Astrocyte of the cerebellum (primary cell): ENCODE measurements at regions not wholly inside any gene's neighbourhood (a gene's known extent, or its start where the extent isn't known, plus 50 kb on each side); places are given as distances from the start of the nearest gene placed in this dataset.

ENCODE experiments used
- DNase-seq: peaks from one replicate; pipeline ENCODE4 v3.0.0-alpha.2; 2011; ENCODE audit warnings: low read depth
- H3K4me3 ChIP-seq: 2 replicates; pipeline ENCODE4 v1.5.1; 2011; ENCODE audit warnings: mild to moderate bottlenecking, low read depth, low read length, moderate library complexity
- in situ Hi-C: cut with HindIII; loops from 2 replicates; pipeline ENCODE4 v1.10.0; 2017; ENCODE audit warnings: low sequenced_read_pairs
- TF ChIP-seq, protein P1 (sequence below): IDR thresholded peaks from 2 replicates; pipeline ENCODE4 v1.5.1; 2012; ENCODE audit warnings: low read length, low read depth, moderate library complexity, mild to moderate bottlenecking; ENCODE audit errors: missing control alignments

DNA sequence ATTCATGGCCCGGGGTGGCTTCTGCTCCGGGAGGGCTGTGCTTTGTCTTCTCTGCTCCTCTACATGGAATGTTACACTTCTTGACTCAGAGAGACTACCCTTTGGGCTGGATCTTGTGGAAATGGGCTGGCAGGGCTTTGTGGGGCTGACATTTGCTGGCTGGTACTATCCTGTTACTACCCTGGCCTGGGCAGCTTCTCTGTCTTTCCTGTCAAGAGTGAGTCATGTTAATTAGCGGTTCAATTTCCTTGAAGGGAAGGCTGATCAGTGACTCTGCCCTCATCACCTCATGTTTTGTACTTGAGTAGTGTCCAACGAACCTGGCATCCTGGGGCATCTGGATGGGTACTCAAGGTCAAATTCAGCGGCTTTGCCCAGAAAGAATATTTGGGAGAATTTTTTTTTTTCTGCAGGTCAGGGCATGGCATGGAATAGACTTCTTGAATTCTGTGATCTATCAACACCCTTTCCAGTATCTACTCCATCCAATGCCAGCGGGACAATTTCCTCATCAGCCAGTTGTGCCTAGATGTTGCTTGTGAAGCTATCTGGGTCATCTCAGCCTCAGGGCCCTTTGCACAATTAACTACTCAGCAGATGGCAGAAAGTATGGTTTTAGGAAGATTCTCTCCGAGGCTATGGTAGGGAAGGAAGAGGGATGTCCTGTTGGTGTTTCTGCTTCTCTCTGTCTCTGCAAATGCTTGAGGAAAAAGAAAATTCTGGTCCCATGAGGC, 140.5 kb upstream of the PLET1 start:
- DNase-seq: no peak
- H3K4me3 ChIP-seq: no peak overlapping the region
- in situ Hi-C loops: no loop called here
- TF ChIP-seq, protein P1, sequence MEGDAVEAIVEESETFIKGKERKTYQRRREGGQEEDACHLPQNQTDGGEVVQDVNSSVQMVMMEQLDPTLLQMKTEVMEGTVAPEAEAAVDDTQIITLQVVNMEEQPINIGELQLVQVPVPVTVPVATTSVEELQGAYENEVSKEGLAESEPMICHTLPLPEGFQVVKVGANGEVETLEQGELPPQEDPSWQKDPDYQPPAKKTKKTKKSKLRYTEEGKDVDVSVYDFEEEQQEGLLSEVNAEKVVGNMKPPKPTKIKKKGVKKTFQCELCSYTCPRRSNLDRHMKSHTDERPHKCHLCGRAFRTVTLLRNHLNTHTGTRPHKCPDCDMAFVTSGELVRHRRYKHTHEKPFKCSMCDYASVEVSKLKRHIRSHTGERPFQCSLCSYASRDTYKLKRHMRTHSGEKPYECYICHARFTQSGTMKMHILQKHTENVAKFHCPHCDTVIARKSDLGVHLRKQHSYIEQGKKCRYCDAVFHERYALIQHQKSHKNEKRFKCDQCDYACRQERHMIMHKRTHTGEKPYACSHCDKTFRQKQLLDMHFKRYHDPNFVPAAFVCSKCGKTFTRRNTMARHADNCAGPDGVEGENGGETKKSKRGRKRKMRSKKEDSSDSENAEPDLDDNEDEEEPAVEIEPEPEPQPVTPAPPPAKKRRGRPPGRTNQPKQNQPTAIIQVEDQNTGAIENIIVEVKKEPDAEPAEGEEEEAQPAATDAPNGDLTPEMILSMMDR: no peak

DNA sequence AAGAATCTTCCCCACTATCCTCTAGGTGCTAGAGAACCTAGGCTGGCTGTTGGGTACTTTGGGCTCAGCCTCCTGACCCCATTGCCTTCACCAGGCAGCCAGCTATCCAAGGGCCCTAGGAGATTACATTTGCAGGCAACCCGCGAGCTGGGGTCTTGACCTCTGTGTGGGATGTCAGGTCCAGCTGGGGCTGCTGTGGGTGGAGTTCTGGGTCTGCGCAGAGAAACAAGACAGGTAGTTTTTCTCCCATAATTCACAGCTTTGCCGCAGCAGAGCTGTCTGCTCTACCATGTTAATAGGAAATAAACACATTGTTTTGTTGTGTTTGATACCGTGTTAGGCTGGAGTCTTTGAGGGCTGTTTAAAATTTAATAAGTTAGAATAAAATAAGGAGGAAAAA, 142.8 kb upstream of the PLET1 start:
- no peak for DNase-seq
- H3K4me3 ChIP-seq: no peak overlapping the region
- TF ChIP-seq, protein P1: no peak
- in situ Hi-C loops: no loop called here

GRCh38 chr11:112404112-112404511, 143.5 kb upstream of the PLET1 start:
- in situ Hi-C loops: no loop called here
- no peak overlapping the region for H3K4me3 ChIP-seq
- no peak for DNase-seq
- TF ChIP-seq, protein P1: no peak

GRCh38 chr11:112408517-112408916, 147.9 kb upstream of the PLET1 start:
- TF ChIP-seq, protein P1: no peak
- no peak overlapping the region for H3K4me3 ChIP-seq
- in situ Hi-C loops: no loop called here

DNA sequence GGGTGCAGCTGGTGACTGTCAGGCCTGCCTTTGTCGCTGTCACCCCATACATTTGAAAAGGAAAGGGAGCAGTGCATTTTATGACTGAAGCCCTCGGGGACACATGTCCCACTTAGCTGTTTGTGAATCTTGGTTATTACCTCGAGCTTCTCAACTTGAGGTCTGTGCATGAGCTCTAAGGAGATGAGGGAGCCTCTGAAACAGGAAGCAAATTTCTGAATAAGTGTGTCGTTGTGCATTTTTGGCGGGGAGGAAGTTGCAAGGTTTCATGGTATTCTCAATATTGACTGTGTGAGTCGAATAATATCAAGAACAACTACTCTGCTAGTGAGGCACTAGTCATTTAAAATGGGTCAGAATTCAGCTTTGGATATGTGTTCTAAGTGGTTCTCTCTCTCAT, 149.7 kb upstream of the PLET1 start:
- TF ChIP-seq, protein P1: no peak
- H3K4me3 ChIP-seq: no peak overlapping the region
- DNase-seq: no peak
- in situ Hi-C loops: no loop called here

More at GRCh38 chr11:112408517-112408916, 147.9 kb upstream of the PLET1 start:
- no peak for DNase-seq

GRCh38 chr11:112412383-112412782, 151.7 kb upstream of the PLET1 start:
- no peak for DNase-seq
- TF ChIP-seq, protein P1: no peak
- in situ Hi-C loops: no loop called here
- H3K4me3 ChIP-seq: no peak overlapping the region

DNA sequence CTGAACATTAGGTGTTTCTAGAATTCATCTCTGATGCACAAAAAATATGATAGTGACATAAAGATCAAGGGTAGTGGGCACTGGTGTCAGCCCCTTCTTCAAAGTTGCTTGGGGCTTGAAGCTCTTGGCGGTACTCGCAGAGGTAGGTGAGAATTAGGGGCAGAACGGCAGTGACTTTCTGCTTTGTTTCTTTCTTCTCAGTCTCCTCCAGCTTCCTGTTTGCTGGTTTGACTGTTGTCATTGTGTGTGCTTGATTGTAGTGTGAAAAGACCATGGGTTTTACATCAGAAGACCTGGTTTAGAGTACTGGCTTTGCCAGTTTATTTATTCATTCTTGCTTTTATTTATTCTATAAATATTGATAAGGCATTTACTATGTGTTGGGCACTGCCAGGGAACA, 156.7 kb upstream of the PLET1 start:
- DNase-seq: no peak
- TF ChIP-seq, protein P1: no peak
- in situ Hi-C loops: no loop called here
- H3K4me3 ChIP-seq: no peak overlapping the region
